ENCODE measurements at regions not wholly inside any gene's neighbourhood (a gene's known extent, or its start where the extent isn't known, plus 50 kb on each side); places are given as distances from the start of the nearest gene placed in this dataset.
"Not testable (repeated sequence)": the region's sequence is repeated elsewhere in the genome, so short reads cannot be mapped to it uniquely, and the experiment has no call there.

DNA sequence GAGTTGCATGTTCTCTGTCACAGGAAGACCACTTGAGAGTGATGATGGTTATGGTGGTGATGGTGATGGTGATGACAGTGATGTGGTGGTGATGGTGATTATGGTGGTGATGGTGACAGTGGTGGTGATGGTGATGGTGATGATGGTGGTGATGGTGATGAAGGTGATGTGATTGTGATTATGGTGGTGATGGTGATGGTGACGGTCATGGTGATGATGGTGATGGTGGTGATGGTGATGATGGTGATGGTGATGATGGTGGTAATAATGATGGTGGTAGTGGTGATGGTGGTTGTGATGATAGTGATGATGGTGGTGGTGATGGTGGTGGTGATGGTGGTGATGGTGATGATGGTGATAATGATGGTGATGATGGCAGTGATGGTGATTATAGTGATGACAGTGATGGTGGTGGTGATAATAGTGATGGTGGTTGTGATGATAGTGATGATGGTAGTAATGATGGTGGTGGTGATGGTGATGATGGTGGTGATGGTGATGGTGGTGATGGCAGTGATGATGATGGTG lies 93.7 kb downstream of the ASB1 start:
- DNase-seq = no peak

DNA sequence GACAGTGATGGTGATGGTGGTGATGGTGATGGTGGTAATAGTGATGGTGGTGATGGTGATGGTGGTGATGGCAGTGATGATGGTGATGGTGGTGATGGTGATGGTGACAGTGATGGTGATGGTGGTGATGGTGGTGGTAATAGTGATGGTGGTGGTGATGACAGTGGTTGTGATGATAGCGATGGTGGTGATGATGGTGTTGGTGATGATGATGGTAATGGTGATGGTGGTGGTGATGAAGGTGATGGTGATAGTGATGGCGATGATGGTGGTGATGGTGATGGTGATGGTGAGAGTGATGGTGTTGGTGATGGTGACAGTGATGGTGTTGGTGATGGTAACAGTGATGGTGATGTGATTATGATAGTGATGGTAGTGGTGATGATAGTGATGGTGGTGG lies 94.3 kb downstream of the ASB1 start:
- DNase-seq = no peak

DNA sequence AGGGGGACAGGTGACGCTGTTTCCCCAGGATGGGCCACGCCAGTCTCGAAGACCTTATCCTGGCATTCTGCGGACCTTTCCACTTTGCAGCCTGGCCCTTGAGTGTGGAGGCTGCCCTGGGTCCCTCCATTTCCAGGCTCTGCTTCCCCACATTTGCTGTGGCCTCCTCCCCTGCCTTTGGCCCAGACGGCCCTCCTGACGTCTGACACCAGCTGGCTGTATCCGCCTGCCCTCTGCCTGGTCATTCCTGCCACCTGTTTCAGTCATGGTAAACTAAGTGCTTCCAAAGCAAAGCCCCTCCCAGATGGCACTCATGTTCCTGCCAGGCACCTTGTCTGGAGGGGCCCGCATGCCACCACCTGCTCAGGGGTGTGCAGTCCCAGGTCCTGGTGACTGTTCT lies 95.1 kb downstream of the ASB1 start:
- DNase-seq = no peak

DNA sequence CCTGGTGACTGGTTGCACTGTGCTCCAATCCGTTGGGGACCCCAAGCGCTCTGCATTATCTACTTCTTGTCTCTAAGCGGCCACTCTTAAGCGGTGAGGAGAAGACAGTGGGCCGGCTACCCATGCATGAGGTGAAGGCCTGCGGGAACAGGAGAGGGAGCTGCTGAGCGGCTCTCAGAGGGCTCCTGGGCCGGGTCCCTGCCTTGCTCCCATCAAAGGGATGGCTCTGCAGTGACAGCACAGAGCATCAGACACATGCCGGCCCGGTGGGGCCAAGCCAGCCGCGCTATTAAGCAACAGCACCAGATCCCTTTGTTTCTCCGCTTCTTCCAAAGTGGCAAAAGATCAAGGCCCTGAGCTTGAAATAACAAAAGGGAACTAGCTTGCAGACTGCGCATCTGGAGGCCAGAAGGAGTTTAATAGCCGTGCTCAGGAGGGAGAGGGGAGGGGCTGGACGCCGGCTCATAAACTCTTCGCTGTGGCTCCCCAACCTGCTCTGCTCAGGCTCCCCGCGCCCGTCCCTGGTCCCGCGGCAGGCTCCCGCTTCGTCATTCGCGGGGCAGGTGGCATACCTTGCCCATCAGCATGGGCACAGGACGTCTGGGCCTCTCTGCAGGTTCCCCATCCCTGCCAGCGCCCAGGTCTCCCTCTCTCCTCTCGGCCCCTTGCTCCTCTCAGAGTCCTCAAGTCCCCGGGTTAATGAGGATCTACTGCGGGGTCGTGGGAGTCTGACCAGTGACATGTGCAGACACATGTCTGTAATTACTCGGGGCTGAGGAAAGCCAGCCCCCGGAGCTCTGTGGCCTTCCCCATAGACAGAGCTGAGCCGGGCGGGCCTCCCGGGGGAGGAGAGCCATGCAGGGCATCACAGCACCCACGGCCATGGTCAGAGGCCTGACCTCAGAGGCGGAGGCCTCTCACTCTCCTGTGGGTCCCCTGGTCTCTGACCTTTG lies 96.7 kb downstream of the ASB1 start:
- DNase-seq = no peak

DNA sequence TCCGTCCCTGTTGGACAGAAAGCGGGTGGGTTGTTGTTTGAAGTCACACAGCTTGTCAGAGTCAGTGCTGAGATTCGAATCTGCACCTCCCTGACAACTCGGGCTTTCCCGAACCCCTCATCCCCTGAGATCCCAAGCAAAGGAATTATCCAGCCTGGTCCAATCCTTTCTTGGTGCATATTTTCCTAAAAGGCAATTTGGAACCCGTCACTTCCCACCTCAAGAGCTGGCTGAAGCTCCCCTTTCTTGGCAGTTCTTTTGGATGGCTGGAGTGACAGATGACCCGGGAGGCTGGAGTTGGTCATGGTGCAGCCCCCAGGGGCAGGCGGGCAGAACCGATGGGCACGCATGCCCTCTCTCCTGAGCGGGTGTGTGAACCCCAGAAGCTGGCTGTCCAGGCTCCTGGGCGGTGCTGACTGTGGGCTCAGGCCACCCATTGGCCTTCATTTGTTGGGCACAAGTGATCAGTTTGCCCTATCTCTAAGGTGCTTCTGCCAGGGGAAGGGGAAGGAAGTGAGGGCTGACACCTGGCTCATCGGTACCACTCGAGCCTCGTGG lies 97.8 kb downstream of the ASB1 start:
- no peak for DNase-seq

DNA sequence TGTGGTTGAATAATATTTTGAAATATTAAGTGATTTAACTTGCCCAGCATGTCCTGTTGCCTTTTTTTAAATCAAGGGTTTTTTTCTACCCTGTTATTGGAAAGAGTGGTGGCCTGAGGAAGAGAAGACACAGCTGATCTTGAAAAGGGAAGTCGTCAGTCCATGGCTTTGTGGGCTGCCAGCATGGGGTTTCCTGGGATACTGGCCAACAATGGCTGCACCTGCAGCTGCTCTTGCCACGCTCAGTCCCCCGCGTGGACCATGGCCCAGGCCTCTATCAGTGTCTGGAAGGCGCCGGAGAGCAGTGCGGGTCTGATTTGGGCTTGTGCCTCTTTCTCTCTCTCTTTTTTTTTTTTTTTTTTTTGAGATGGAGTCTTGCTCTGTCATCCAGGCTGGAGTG lies 99.3 kb downstream of the ASB1 start:
- no peak for DNase-seq

DNA sequence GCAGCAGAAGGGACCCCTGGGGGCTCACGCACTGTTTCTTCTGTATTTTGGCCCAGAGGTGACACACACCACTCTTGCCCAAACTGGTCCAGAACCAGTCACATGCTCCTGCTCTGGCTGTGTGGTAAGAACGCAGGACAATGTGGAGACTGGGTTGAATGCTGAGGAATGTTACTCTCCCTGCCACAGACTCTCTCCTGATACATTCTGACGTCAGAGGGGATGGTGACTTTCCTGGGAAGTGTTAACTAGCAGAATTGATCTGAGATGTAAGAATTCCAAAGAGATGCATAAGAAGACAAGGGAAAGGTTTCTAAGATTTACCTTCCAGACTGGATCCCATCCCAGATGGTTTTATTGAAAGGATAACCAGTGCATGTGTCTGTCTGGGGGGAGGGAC lies 100.8 kb downstream of the ASB1 start:
- no peak for DNase-seq

DNA sequence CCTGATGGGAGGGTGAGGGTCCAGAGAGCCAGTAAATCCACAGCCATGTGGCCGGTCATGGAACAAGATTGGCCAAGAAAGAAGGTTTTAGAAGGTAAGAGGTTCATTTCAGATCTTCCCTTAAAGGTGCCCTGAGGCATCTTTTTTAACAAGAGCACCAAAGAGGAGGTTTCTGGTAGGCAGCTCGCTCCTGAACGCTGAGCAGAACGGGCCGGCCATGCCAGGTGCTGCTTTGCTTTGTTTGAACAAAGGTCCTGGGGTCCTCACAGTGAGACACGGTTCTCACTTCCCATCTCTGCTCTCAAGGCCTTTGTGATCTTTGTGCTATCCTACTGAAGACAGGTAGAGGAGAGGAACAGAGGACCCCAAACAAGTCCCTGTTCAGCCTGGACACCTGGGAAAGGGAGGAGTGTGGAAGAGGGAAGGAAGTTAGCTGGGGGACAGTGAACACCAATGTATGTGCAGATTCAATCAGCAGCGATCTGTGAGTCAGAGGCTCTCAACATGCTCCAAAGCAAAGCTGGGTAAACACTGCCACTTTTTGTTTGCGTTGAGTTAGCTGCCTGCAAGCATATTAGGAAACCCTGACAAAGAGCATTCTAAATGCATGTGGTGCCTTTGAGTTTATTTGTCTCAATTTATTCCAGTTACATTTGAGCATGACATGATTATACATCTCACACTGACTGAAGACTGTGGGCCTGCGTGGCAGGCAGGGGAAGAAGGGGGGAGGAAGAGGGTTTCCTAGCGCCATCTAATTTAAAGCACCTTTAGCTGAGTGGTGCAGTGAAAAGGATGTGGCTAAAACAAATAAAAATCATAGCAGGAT lies 102.4 kb downstream of the ASB1 start:
- DNase-seq = no peak

DNA sequence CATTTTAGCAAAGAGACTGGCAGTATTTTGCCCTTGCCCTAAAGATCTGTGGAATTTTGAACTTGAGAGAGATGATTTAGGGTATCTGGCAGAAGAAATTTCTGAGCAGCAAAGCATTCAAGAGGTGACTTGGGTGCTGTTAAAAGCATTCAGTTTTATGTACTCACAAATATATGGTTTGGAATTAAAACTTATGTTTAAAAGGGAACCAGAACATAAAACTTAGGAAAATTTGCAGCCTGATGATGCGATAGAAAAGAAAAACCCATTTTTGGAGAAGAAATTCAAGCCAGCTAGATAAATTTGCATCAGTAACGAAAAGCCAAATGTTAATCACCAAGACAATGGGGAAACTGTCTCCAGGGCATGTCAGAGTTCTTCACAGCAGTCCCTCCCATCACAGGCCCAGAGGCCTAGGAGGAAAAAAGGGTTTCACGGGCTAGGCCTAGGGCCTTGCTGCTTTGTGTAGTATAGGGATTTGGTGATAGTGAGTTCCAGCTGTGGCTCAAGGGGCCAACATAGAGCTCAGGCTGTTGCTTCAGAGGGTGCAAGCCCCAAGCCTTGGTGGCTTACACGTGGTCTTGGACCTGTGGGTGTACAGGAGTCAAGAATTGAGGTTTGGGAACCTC lies 104.4 kb downstream of the ASB1 start:
- DNase-seq = not testable (repeated sequence)

DNA sequence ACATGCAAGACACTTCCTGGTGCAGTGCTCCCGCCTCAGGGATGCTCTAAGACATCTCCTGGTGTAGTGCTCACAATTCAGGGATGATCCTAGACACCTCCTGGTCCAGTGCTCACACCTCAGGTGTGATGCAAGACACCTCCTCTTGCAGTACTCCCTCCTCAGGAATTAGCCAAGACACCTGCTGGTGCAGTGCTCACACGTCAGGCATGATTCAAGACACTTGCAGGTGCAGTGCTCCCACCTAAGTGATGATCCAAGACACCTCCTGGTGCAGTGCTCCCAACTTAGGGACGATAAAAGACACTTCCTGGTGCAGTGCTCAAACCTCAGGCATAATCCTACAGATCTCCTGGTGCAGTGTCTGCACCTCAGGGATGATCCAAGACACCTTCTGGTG lies 117.0 kb downstream of the ASB1 start:
- DNase-seq = not testable (repeated sequence)

DNA sequence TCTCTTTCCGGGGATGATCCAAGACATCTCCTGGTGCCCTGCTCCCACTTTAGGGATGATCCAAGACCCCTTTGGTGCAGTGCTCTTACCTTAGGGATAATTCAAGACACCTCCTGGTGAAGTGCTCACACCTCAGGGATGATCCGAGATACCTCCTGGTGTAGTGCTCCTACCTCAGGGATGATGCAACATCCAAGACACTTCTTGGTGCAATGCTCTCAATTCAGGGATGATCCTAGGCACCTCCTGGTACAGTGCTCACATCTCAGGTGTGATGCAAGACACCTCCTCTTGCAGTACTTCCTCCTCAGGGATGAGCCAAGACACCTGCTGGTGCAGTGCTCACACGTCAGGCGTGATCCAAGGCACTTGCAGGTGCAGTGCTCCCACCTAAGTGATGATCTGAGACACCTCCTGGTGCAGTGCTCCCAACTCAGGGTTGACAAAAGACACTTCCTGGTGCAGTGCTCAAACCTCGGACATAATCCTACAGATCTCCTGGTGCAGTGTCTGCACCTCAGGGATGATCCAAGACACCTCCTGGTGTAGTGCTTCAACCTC lies 122.3 kb downstream of the ASB1 start:
- no peak for DNase-seq

DNA sequence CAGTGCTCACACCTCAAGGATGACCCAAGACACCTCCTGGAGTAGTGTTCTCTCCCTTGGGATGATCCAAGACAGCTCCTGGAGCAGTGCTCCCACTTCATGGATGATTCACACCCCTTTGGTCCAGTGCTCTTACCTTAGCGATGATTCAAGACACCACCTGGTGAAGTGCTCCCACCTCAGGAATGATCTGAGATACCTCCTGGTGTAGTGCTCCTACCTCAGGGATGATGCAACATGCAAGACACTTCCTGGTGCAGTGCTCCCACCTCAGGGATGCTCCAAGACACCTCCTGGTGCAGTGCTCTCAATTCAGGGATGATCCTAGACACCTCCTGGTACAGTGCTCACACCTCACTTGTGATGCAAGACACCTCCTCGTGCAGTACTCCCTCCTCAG lies 123.1 kb downstream of the ASB1 start:
- DNase-seq = no peak

DNA sequence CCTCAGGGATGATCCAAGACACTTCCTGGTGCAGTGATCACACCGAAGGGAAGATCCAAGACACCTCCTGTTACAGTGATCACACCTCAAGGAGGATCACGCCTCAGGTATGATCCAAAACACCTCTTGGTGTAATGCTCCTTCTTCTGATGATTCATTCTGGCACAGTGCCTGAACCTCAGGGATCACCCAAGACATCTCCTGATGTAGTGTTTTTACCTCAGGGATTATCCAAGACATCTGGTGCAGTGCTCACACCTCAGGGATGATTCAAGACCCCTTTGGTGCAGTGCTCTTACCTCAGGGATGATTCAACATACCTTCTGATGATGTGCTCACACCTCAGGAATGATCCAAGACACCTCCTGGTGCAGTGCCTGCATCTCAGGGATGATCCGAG lies 124.4 kb downstream of the ASB1 start:
- no peak for DNase-seq

DNA sequence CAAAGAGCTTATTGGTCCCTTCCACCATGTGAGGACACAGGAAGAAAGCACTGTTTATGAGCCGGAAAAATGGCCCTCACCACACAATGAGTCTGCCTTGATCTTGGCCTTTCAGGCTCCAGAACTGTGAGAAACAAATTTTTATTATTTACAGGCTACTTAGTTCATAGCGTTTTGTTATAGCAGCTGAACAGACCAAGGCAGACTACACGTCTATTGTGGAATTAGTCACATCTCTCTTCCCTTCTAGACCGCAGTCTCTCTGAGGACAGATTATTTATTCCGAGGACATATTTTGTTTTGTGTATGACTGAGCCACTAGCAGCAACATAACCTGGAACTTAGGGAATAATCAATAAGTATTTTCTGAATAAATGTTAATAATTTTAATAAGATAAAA lies 125.5 kb downstream of the ASB1 start:
- DNase-seq = no peak

DNA sequence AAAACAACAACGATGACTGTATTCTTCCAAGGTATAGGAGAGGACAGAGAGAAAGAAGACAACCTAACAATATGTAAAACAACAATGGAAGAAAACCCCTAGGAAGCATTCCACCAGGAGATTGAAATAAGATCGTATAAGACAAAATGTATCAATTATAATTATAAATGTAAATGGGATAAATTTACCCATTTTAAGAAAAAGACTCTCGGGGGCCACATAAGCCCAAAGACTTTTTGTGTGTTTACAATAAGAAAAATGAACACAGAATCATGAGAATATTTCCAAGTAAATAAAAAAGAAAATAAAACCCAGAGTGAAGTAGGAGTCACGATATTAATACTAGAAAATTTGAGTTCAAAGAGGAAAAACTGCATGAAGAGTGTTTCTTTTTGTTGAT lies 126.4 kb downstream of the ASB1 start:
- no peak for DNase-seq

DNA sequence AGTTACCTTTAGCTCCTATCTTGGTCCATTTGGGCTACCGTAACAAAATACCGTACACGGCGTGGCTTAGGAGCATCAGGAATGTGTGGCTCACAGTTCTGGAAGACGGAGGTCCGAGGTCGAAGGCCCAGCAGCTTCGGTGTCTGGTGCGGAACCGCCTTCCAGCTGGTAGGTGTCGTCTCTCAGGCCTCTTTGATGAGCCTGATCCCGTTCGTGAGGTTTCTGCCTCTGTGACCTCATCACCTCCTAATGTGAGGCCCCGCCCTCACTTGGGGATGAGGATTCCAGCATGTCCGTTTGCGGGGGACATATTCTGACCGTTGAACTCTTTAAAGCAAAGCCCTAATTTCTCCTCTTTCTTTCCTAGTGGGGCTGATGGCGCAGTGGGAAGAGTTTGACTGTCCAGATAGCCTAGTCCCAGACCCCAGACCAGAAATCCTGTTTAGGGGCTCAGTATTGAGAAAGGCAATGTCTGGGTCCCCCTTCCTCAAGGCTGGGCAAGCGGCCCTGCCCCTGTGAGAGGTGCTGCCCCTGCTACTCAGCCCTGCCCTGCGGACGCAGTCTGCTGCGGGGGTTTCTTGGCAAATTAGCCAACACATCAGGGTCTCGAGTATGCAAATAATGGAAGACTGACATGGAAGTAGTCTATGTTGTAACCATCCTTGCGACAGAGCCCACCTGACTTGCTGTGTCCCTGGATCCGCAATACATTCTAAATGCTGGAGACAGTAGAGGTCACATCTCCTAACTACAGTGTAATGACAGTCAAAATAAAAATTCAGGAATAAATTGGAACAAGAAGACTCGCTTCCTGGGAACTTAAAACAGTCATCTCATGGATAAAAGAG lies 128.0 kb downstream of the ASB1 start:
- no peak for DNase-seq

DNA sequence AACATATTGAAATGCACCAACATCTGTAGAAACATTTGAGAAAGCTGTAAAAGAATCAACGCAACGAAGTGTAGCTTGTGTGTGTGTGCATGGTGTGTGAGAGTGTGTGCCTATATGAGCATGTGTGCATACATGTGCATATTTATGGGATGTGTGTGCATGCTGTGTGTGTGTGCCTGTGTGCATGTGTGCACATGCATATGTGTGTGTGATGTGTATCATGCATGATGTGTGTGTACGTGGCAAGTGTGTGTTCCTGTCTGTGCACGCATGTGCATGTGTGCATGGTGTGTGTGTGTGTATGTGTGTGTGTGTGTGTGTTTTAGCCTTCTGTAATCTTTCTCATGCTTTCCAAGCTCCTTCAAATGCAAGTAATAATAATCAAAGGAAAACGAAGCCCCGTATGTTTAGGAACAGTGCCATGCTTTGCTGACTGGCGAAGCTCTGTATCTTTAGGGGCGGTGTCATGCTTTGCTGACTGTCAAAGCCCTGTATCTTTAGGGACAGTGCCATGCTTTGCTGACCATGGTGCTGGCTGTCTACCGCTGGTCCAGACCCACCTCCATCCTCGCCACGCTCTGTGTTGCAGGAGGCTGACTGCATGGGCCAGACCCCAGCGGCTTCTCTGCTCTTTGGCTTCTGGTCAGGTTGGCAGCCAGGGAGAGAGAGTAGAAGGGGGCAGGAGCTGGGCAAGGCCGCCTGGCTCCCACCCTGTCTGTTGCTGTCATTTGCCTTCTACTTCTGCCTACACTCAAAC lies 129.2 kb downstream of the ASB1 start:
- no peak for DNase-seq

DNA sequence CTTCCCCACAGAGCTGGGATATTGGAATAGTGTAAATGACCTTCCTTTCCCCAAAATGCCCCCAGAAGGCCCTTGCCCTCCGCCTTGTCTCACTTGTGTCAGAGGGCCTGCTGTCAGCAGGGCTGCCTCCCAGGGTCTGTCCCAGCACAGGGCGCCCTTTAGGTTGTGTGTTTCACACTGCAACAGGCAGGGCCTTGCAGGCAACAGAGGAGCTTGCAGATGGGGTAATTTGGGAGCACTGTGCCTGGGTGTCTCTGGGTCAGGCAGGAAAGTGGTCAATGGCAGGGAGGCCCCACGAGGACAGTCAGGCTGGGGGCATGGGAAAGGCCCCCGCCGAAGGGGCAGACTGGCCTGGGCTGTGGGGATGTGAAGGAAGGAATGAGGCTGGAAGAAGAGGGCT lies 130.7 kb downstream of the ASB1 start:
- no peak for DNase-seq

DNA sequence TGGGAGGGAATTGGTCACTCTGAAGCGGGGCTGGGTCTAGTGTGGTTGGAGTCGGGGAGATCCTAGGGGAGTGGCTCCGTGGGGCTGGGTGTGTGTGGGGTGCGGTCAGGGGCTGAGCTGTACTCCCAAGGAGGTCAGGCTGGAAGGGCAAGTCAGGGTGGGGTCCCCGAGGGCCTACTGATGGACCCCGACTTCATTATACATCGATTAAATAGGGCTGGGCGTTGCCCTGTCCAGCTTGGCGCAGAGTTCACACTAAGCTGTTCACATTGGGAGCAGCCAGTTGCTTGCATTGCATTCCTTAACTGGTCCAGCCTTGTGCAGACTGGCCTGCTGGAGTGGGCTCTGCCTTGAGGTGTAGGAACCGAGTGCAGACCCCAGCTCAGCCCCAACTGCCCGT lies 131.2 kb downstream of the ASB1 start:
- no peak for DNase-seq

Data from nucleus accumbens (tissue), 56 donors.